Loucy (cell line): ENCODE measurements at regions not wholly inside any gene's neighbourhood (a gene's known extent, or its start where the extent isn't known, plus 50 kb on each side); places are given as distances from the start of the nearest gene placed in this dataset.
A peak's percentile ranks its signal among the peaks of the same experiment; 100 is the strongest.

Experiments
- H2AFZ ChIP-seq: fragments of 200-600 bp; sonication (generic); 2 replicates; pipeline ENCODE4 v1.6.0; 2016; ENCODE audit warnings: antibody characterized with exemption, mild to moderate bottlenecking, low read length, moderate library complexity
- H3F3A ChIP-seq: fragments of 200-600 bp; 2 replicates; pipeline ENCODE4 v1.6.0; 2016; ENCODE audit warnings: antibody characterized with exemption, low read depth, mild to moderate bottlenecking
- H3K27me3 ChIP-seq: fragments of 200-600 bp; sonication (generic); 2 replicates; pipeline ENCODE4 v1.6.1; 2014; ENCODE audit warnings: low read length, mild to moderate bottlenecking; ENCODE audit not compliant: insufficient read depth, poor library complexity, severe bottlenecking
- H3K36me3 ChIP-seq: fragments of 200-600 bp; sonication (generic); 2 replicates; pipeline ENCODE4 v1.6.1; 2016; ENCODE audit warnings: low read length; ENCODE audit not compliant: insufficient read depth
- H3K4me1 ChIP-seq: fragments of 200-600 bp; sonication (generic); 2 replicates; pipeline ENCODE4 v1.5.1; 2014; ENCODE audit warnings: low read length, mild to moderate bottlenecking; ENCODE audit not compliant: insufficient read depth, poor library complexity, severe bottlenecking
- H3K4me2 ChIP-seq: fragments of 200-600 bp; sonication (generic); 2 replicates; pipeline ENCODE4 v1.6.0; 2014; ENCODE audit warnings: antibody characterized with exemption, low read length, low read depth, mild to moderate bottlenecking; ENCODE audit not compliant: poor library complexity, severe bottlenecking
- H3K4me3 ChIP-seq: fragments of 200-600 bp; sonication (generic); 2 replicates; pipeline ENCODE4 v1.5.1; 2014; ENCODE audit warnings: low read length, mild to moderate bottlenecking, mixed read lengths; ENCODE audit not compliant: poor library complexity, severe bottlenecking
- H3K79me2 ChIP-seq: fragments of 200-600 bp; sonication (generic); 2 replicates; pipeline ENCODE4 v1.6.1; 2014; ENCODE audit warnings: low read length; ENCODE audit not compliant: insufficient read depth
- H3K9ac ChIP-seq: fragments of 200-600 bp; sonication (generic); 2 replicates; pipeline ENCODE4 v1.6.0; 2014; ENCODE audit warnings: mild to moderate bottlenecking, low read depth, low read length, moderate library complexity; ENCODE audit not compliant: poor library complexity, severe bottlenecking
- H3K9me2 ChIP-seq: fragments of 200-600 bp; sonication (generic); replicated peaks from 2 replicates; pipeline ENCODE4 v1.6.1; 2016; ENCODE audit warnings: low read depth, low read length, mixed read lengths
- H3K9me3 ChIP-seq: fragments of 200-600 bp; sonication (generic); 2 replicates; pipeline ENCODE4 v1.6.1; 2014; ENCODE audit warnings: mild to moderate bottlenecking, antibody characterized with exemption, low read length, low read depth; ENCODE audit not compliant: insufficient read depth
- H4K20me1 ChIP-seq: fragments of 200-600 bp; sonication (generic); 2 replicates; pipeline ENCODE4 v1.6.0; 2014; ENCODE audit warnings: antibody characterized with exemption, low read length, mild to moderate bottlenecking; ENCODE audit not compliant: insufficient read depth, poor library complexity, severe bottlenecking
- CTCF ChIP-seq: fragments of 200-600 bp; sonication (generic); conservative IDR thresholded peaks from 2 replicates; pipeline ENCODE4 v1.5.1; 2014; ENCODE audit warnings: mild to moderate bottlenecking, antibody characterized with exemption, low read length
- EZH2phosphoT487 ChIP-seq: fragments of 200-600 bp; IDR thresholded peaks from 2 replicates; pipeline ENCODE4 v1.6.1; 2018; ENCODE audit warnings: antibody characterized with exemption, mild to moderate bottlenecking, moderate library complexity, borderline replicate concordance

DNA sequence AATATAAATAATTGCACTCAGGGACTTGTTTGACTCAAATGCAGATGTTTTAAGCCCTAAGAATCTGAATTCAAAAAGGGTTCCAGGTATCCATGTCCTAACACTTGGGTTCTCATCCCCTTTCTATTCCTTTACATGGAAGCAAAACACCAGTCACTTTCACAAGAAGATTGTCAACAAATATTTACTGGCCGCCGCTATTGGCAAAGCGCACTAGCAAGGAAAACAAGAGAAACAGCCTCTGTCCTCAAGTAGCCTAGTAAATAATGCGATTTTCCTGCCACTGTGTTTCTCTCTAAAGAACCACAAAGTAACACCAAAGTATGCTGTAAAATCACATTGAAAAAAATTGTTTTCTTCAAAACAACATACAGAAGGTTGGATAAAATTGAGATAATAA, 66.7 kb upstream of the EZH2 start:
- H4K20me1 ChIP-seq, result no peaks in the 10 kb centered on the region
- H3K79me2 ChIP-seq, result no peaks in the 10 kb centered on the region
- no peak overlapping the region for H2AFZ ChIP-seq
- TF ChIP-seq CTCF (no peak), EZH2phosphoT487 (no peak)
- H3K27me3 ChIP-seq, result no peaks in the 10 kb centered on the region
- no peaks in the 10 kb centered on the region for H3F3A ChIP-seq
- no peaks in the 10 kb centered on the region for H3K36me3 ChIP-seq
- no peaks in the 10 kb centered on the region for H3K9me2 ChIP-seq
- H3K9ac ChIP-seq, result no peak overlapping the region
- no peak overlapping the region for H3K4me3 ChIP-seq
- H3K9me3 ChIP-seq, result no peaks in the 10 kb centered on the region
- no peak overlapping the region for H3K4me2 ChIP-seq
- no peaks in the 10 kb centered on the region for H3K4me1 ChIP-seq

GRCh38 chr7:148944935-148945934, 61.1 kb upstream of the EZH2 start:
- Histone ChIP-seq H3K4me3 (no peak overlapping the region), H3K4me1 (peaks cover 3% of the 10 kb centered on the region), H3K4me2 (no peak overlapping the region), H3K9me3 (no peaks in the 10 kb centered on the region), H3K9me2 (no peaks in the 10 kb centered on the region), H2AFZ (no peak overlapping the region), H3K79me2 (no peaks in the 10 kb centered on the region), H3K9ac (no peak overlapping the region), H4K20me1 (no peaks in the 10 kb centered on the region), H3K27me3 (no peaks in the 10 kb centered on the region), H3F3A (no peaks in the 10 kb centered on the region), H3K36me3 (no peaks in the 10 kb centered on the region)
- no peak for TF ChIP-seq CTCF

DNA sequence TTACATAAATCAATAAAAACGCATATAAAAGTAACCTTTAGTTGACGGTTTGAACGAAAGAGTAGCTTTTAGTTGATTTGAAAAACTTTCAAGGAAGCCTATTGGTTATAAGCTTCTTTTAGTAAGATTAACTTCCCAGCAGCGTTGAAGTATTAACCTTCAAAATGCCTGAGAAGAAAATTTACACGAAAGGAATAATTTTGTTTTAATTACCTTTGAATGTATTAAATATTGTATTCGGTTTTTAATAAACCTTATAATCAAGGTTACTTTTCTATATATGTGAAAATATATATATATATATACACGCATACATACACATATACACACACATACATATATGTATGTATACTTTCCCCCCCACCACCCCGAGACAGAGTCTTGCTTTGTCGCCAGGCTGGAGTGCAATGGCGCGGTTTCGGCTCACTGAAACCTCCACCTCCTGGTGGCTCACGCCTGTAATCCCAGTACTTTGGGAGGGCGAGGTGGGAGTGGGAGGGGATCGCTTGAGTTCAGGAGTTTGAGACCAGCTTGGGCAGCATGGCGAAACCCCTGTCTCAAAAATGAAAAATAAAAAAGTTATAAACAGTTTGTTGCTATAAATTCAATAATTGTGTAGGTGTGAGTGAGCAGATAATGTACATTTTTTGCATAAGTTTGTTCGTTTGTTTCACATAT, 57.6 kb upstream of the EZH2 start:
- H3K4me2 ChIP-seq, result peak overlapping the region; percentile 74
- H3F3A ChIP-seq, result no peaks in the 10 kb centered on the region
- H4K20me1 ChIP-seq, result no peaks in the 10 kb centered on the region
- peak overlapping the region; percentile 75 for H3K4me3 ChIP-seq
- H3K36me3 ChIP-seq, result no peaks in the 10 kb centered on the region
- no peak for TF ChIP-seq EZH2phosphoT487
- peak; percentile 45 for TF ChIP-seq CTCF
- H3K27me3 ChIP-seq, result no peaks in the 10 kb centered on the region
- peak overlapping the region; percentile 95; the same call in 1 of the 2 replicates for H2AFZ ChIP-seq
- H3K4me1 ChIP-seq, result peaks cover 7% of the 10 kb centered on the region
- no peaks in the 10 kb centered on the region for H3K79me2 ChIP-seq
- no peaks in the 10 kb centered on the region for H3K9me3 ChIP-seq
- H3K9ac ChIP-seq, result peak overlapping the region; percentile 73
- no peaks in the 10 kb centered on the region for H3K9me2 ChIP-seq
